Heart left ventricle (tissue), 13 donors: ENCODE measurements at regions not wholly inside any gene's neighbourhood (a gene's known extent, or its start where the extent isn't known, plus 50 kb on each side); places are given as distances from the start of the nearest gene placed in this dataset.

Source experiments
- CTCF ChIP-seq, 12 donors: fragments of 200-600 bp; sonication (generic) in 4 of 12; IDR thresholded peaks; one replicate each; pipeline versions ENCODE4 v1.5.0 to v1.8.0; 2018 to 2022; ENCODE audit warnings: antibody characterized with exemption in 12 of 12, mild to moderate bottlenecking in 5 of 12
- POLR2A ChIP-seq, 2 donors: fragments of 450-650 bp; IDR thresholded peaks; one replicate each; pipeline ENCODE4 v1.6.1; 2017; ENCODE audit warnings: antibody characterized with exemption in 2 of 2, mild to moderate bottlenecking in 2 of 2, moderate library complexity in 2 of 2
- donor health status: ischemic (EF 13 %, LVEDD 7.1; RV severe dilation, severe dysfunction).
- donor health status: DM: no; HTN: yes; CAD: no.
- donor health status: DM: no; HTN: no; CAD: no.
- donor health status: ischemic (EF 25% LVEDD 6.9; RV normal size, moderate dysfunction).
- donor health status: ischemic (EF 25% LVEDD 5.7; RV mildly dilated, moderate dysfunction).
- donor health status: ischemic (EF 35%, LVEDD 5.7; RV mildly dilated, moderate dysfunction).
- donor health status: nonischemic (EF 11% LVEDD 7.7; RV severe dilation, severe dysfunction).
- donor health status: DM: yes; HTN: yes; CAD: no.
- donor health status: PGD.
- donor health status: ischemic (EF 29% LVEDD 5.4; RV normal size, mild dysfunction).
- donor health status: nonischemic (EF 23%, LVEDD 6.1; RV moderate dilation, normal function).

DNA sequence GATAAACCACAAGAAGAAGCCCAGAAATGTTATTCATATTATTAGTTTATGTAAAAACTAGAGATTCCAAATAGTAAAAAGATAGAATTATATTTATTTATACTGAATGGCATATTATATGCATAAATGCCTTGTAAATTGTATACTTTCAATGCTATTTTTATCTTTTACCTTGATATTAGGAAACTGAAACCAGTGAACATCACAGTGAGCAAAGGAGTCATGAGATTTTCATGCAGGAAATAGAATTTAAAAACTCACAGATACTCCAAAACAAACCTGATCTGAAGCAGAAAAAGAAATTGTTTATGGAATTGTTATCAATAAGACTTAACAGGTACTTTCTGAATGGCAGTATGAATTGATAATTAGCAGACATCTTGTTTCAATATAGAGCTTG lies 207.3 kb upstream of the CENPE start:
- no peak for TF ChIP-seq CTCF (IDR thresholded peaks at IDR 0.05)
- TF ChIP-seq POLR2A (IDR thresholded peaks at IDR 0.05): no peak
